NCI-H1436 treated with DMSO at 0.1 percent for 48 hours (cell line): ENCODE measurements at regions not wholly inside any gene's neighbourhood (a gene's known extent, or its start where the extent isn't known, plus 50 kb on each side); places are given as distances from the start of the nearest gene placed in this dataset.
"Not testable (repeated sequence)": the region's sequence is repeated elsewhere in the genome, so short reads cannot be mapped to it uniquely, and the experiment has no call there.

ENCODE experiments used
- DNase-seq: peaks from one replicate; lab custom pipeline; 2025; lab: John Stamatoyannopoulos, UW

DNA sequence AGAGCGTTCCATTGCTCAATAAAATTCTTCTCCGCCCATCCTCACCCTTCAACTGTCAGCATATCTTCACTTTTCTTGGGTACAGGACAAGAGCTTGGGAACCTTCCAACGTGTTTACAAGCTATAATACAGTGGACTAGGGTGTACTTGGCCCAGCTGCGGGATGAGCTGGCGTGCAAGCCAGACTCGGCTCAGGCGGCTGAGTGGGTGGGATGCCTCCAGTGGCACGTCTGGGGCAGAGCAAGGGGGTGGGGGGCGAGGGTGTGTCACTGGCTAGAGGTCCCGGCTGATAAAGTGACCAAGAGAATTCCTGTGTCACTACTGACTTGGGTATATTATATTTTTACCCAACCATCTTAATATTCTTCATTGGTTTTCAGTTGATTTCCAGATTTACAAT is 179.7 kb downstream of the EVA1A start:
- no peak for DNase-seq

DNA sequence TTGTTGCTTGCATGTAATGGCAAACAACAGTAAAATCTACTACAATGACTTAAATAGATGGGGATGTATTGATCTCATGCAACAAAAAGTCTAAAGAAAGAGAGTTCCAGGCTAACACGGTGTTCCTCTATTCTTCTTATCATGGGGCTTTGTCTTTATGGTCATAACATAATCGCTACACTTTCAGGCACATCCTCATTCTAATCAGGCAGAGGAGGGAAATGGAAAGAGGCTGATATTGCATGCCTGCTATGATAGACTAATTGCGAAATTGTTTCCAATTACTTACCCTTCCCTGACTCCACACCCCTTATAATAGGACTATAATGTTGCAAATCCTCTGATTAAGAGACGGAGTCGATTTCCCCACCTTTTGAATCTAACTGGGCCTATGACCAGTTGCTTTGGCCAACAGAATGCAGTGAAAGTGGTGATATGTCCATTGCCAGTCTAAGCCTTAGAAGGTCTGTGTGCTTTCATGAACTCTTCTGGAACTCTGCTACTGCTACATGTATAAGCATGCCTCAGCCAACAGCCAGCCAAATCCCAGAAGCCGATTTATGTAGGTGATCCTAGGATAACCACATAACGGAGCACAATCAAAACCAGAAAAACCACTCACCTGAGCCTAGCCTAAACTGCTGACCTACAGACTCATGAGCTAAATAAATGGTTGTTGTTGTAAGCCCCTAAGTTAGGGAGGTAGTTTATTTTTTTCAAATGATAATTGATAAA is 180.3 kb upstream of the TACR1 start:
- DNase-seq, result no peak

DNA sequence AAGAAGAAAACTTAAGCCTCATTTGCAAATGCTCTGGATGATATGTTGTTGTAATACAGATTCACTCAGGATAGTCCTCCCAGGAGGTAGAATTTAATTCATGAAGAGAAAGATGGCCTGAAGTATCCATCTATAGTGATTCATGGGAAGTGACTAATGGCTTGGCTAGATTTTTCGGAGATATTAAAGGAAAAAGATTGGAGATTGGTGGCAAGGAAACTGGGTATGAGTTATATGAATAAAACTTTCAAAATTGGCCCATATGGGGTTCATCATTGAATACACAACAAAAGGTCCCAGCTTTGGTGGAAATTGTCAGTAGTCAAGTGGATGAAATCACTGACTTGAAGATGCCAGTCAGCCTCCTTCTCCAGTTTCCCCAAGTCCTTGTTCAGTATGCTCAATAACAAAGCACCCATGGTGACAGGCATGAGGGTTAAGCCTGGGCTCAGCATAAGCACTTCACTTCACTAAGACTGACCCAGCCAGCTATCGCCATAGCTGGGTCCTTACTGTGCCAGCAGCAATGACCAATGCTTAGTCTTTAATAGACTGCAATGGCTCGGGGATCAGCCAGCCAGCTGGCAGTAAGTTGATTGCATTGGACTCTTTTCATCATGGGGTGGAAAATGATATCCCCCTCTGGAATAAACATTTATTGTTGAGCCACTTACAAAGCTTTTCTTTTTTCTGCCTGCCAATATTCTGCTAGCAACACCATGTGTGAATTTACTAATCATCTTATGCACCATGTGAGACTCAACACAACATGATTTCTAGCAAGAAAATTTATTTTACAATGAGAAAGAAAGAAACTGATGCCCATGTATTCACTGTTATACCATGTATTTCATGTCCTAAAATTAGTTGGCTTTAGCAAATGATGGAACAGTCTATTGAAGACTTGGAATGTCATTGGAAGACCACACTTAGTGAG is 176.6 kb upstream of the TACR1 start:
- DNase-seq, result no peak

DNA sequence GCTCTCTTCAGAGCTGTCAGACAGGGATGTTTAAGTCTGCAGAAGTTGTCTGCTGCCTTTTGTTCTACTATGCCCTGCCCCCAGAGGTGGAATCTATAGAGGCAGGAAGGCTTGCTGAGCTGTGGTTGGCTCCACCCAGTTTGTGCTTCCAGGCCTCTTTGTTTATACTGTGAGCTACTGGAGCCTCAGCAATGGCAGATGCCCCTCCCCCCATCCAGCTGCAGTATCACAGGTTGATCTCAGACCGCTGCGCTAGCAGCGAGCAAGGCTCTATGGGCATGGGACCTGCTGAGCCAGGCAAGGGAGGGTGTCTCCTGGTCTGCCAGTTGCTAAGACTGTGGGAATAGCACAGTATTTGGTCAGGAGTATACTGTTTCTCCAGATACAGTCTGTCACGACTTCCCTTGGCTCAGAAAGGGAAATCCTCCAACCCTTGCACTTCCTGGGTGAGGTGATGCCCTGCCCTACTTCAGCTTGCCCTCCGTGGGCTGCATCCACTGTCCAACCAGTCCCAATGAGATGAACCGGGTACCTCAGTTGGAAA is 175.2 kb upstream of the TACR1 start:
- DNase-seq, result not testable (repeated sequence)

DNA sequence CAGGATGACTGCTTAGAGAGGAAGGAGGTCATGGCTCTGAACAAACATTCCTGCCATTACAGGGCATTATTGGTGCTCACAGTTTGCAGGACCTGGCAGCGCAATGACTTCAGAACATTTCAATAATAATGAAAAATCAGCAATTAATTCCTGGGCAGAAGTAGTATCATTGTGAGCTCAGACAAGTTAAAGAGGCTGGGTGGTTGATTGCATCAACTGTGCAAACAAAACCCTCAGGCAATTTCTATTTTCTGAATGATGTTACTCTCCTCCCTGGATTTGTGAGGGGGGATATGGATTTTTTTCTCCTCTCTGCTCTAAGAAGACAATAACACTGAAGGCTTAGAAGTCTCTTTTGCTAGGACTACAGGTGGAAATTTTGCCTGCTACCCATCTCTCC is 168.1 kb upstream of the TACR1 start:
- no peak for DNase-seq

DNA sequence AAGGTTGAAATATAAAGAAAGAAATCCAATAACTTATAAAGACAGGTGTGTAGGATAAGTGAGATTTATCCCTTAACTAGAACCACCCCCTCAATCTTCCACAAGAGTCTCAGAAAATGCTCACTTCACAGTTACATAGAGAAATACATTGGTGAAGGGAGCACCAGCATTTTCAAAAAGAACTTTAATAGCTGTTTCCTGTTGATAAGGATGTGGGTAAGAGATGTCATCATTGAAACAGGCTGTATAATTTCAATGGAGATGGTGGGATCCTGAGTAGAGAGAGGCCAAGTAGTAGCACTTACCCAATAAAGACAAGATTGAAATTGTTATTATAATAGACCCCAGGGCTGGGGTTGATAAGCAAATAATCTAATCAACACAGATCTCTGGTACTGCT is 162.2 kb upstream of the TACR1 start:
- DNase-seq, result no peak

DNA sequence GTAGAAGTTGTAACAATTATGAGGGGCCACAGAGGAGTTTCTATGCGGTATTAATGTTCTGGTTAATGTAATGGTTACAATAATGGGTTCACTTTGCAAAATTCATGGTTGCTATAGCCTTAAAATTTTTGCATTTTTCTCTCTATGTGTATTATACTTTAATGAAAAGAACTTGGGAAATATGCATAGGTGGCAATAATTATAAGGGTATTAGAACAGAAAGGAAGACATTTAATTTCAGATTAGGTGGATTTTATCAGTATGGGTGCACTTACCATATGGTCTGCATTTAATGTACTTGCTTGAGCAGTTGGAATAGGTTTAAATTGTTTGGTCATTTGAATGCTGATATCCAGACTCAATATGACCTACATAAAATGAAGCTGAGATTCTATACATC is 161.6 kb upstream of the TACR1 start:
- DNase-seq, result no peak

DNA sequence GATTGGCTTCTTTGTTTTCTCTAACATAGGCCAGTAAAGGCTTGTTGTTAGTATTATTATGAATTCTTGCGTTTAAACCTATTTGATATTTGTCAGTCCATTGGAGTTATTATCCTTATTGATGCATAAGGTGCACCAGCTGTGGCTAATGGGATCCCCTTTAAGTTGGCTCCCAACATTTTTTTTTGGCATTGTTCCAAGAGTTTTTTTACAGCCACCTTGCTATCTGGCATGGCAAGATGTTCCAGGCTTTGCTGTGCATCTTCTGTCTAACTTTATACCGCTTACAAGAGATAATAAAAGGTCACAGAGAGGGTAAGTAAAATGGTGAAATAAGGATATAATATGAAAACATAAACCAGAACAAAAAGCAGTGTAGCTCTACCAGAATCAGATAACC is 157.5 kb upstream of the TACR1 start:
- no peak for DNase-seq

DNA sequence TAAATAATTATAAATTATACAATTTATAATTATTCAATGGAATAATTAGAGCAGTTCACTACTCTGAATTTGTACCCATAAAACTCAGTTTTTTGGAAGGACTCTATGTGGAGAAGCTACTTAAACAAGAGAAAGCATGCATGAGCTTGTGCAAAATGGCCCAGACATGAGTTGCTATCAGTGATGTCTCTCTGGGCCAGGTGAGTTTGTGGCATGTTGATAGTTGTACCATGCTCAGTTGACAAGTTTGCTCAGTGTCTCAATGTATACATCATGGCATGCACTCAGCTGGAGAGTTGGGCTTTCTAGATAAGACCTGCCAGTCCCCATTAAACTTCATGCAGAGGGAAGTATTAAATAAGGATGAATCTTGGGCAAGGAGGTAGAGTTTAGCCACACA is 153.8 kb upstream of the TACR1 start:
- no peak for DNase-seq

DNA sequence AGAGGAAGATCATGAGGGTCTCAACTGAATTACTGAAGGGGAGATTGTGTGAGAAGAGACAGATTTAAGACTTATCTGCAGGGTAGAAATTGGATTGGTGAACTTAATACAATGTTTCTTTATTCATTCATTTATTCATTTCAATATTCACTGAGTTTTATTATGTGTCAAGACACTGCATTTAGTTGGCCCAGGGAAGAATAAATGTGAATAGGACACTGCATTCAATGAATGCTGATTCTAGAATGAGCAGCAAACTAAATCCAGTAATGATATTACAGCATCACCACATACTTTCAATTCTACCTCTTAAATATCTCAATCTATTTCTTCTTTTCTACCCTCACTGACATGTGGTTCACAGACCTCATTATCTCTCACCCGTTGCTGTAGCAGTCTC is 149.0 kb upstream of the TACR1 start:
- DNase-seq, result no peak

DNA sequence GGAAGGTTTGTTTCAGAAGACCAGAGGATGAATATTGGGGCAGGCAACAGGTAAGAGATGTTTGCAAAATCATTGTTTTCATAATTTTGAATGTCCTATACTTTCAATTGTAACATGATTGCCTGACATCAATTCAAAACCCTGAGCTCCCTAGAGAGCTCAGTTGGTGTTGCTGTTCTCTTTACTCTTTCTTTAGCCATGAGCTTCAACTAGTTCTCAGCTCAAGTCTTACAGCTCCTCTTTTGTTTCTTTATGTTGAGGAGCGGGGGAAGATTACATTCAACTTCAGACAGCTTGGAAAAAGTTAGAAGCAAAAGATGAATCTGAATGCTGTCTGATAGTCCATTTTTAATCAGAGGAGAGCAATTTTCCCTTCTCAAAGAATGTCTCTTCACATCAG is 144.8 kb upstream of the TACR1 start:
- no peak for DNase-seq

DNA sequence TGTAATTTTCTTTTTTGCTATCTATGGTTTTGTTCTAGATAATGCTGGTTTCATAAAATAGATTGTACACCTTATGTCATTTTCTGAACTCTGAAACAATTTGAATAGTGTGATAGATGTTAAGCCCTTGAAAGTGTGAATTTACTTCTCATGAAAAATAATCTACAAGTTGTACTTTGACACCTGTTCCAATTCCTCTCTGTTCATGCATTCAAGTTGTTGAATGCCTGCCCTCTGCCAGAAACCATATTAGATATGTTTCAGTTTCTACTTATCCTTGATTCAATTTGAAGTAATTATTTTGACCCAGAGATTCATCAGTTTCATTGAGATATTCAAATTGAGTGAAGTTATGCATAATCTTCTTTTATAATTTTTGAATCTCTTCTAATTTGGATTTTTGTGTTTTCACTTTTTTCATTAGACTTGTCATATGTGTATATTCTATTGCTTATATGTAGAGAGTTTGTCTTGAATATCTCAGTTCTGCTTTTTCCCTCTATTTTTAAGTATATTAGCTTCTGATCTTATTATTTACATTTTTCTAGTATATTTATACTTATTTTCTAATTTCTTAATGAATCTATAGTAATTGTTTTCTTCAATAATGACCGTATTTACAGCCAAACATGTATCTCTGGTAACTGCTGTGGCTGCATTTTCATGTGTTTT is 143.3 kb upstream of the TACR1 start:
- no peak for DNase-seq

DNA sequence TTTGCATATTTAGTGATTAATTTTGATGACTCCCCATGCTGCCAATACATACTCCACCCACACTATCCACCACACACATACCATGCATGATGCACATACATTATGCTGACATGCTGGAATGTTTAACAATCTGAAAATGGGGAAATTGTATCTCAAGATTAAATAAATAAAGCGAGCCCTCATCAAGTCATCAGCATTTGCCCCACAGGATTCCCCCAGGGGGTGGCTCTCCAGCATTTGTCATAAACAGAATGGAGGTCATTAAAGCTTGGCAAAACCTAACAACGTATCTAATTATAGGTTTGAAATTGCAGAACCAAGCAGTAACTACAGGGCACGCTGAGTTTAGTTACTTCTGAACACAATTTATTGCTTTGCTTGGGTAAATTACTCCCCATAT is 141.2 kb upstream of the TACR1 start:
- DNase-seq, result peak; percentile 1

DNA sequence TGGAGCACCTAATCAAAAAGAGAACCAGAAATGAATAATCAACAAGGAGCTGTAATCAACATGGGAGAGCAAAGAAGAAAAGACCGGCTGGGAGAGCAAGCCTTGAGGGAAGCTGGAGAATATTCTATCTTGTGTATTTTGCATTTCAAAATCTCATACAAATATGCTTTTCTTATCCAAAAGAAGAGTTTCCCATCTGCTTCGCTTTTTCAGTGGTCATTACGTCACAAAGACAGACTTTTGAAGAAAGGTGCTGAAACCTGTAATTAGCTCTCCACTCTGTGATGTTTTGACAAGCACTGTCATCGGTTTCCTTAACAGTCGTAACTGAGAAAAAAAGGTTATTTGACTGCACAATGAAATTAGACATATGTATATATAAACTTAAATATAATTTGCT is 139.1 kb upstream of the TACR1 start:
- no peak for DNase-seq

DNA sequence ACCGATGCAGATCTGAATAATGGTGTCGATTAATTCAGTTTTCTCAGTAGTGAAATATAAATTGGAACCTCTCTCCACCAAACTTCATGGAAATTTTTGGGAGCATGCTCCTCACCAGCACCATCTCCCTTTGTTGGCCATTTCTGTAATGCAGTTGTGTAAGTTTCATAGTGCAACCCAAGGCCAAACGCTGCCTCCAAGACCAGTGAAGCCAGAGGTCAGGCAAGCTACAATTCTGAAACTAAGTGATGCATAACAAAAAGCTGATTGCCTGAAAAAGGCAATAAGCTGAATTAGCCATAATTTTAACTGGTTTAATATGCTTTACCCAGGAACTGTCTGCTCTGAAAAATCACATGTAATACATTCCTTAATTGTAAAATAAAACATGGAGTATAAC is 138.3 kb upstream of the TACR1 start:
- no peak for DNase-seq

DNA sequence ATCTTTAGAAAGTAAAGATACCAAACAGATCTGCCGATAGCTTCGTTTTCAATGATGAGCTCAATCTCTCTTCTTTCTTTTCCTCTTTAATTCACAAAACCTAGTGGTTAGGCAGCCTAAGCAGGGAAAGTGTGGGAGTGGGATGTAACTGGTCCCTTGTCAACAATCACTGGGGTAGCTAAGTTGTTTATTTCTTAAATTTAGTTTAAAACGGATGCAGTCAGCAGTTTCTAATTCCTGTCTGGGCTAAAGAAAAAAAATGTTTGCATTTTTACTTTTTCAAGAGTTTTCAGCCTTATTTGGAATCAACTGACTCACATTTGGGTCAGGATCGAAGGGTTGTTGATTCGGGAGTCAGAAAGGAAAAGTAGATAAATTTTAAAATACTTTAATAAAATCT is 137.7 kb upstream of the TACR1 start:
- no peak for DNase-seq

DNA sequence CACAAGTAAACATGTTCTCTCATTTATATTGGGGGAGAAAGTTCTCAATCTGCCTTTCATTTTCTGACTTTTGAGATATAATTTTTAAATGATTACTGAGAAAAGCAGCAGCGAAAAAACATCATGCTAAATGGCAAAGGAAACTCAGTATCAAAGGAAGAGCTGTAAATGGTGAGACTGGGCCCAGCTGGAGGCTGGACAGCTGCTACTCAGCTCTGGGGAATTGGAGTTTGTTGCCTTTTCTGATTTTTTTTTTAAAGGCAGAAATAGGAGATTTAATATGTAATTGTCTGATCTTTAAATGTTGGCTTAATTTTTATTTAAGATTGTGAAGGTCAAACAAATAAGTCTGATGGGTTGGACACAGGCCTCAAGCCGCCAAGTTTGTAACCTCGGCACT is 137.1 kb upstream of the TACR1 start:
- DNase-seq, result no peak

DNA sequence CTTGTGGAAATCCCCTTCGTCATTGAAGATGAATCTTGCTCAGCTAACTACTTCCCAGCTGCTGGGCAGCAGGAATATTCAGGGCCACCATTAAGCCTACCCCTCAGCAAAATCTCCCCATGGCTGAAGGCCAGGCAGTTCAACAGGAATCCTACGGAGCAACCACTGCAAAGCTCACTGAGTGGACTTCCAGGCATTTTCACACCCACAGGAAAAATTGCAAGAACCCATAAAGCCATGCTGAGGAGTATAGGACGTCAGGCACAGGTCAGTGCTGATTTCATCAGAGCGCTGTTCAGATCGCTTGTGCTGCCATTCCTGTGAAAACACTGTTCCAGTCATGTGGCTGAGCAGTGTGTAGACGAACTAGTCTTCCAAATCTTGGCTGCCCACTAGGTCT is 134.8 kb upstream of the TACR1 start:
- no peak for DNase-seq

DNA sequence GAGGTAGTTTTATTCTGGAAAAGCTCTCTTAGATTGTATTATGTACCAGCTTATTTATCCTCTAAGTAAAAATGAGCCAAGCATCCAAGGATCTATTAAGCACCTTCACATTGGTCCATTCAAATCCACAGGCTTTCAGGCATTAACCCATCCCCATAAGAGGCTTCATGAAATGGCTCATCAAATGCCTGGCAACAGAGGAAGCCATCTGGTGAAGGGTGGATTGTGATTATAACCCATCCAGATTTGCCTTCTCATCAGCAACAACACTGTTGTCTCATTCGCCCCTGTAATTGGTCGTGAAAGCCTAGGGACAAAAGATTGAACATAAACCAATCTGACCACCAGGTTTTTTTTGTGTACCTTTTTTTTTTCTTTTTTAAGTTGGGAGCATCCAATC is 134.3 kb upstream of the TACR1 start:
- DNase-seq, result no peak

DNA sequence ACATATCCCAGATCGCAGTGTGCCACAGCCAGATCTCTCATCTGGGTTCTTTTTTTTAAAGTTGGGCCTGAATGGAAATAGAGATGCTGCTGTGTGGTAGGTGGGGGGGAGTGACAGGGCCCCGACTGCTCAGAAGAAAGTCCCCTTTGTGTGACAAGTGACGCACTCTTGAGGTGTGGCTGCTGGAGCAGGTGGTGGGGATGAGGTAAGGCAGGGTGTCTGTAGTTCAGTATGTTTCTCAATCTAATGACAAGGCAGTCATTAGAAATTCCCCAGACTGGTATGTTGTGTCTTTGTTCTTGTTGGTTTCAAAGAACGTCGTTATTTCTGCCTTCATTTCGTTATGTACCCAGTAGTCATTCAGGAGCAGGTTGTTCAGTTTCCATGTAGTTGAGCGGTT is 128.8 kb upstream of the TACR1 start:
- DNase-seq, result no peak

DNA sequence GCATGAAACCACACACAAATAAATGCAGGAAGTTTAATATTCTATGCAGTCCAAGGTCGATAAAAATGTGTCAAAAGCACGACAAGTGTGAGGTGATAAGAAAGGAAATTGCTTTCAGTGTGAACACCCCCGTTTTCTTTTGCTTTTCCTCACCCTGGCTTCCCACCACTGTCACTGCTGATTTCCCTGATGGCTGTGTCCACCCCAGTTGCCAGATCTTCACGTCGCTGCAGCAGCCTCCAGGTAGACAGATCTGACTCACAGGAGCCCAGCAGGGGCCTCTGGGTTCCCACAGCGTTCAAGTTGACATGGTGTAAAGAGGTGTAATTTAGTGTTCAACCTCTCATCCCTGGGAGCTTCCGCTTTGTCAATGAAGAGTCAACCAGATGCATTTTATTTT is 128.0 kb upstream of the TACR1 start:
- DNase-seq, result no peak

DNA sequence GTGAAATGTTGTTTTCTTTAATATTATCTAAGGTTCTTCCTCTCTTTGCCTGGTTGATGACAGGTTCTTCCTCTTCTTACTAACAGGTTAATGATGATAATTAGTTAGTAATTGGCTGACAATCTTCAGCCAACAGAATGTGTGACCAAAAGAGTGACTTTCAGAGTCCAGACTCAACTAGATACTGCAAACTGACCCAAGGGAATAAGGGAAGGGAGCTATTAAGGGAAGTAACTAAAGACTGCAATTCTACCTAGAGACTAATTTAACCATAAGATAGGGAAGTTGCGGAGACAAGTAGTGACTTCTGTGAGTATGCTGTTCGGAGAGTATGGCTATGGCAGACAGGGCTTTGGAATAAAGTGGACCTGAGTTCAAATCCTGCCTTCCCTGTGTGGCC is 127.3 kb upstream of the TACR1 start:
- DNase-seq, result no peak

DNA sequence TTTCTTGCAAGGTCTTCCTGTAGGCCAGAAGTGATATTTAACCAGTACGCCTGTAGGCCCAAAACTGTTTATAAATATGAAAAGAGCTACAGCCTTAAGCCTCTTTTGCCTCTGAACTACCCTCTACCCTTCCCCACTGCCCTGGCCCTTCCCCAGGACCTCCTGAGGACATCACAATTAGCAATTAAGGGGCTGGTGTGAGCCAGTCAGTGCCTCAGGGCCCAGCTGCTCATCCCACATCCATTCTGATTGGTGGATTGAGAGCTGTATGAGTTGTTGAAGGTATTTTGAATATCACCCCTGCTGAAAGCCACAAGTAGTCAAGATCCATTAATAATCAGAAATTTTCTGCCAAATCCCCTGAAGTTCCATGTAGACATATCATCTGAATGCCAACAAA is 126.3 kb upstream of the TACR1 start:
- no peak for DNase-seq
